Testis (tissue), 2 donors: ENCODE measurements at regions not wholly inside any gene's neighbourhood (a gene's known extent, or its start where the extent isn't known, plus 50 kb on each side); places are given as distances from the start of the nearest gene placed in this dataset.

Source experiments
- DNase-seq: peaks from one replicate; pipeline ENCODE4 v3.0.0-alpha.2; 2019
- H3K27ac ChIP-seq, 2 donors: fragments of 200-600 bp; sonication (generic); one replicate each; pipeline ENCODE4 v1.5.1; 2019
- H3K27me3 ChIP-seq: fragments of 200-600 bp; sonication (generic); one replicate; pipeline ENCODE4 v1.5.1; 2019
- H3K36me3 ChIP-seq: fragments of 200-600 bp; sonication (generic); one replicate; pipeline ENCODE4 v1.5.1; 2017; ENCODE audit warnings: low read depth; ENCODE audit errors: missing control alignments
- H3K4me1 ChIP-seq: fragments of 200-600 bp; sonication (generic); one replicate; pipeline ENCODE4 v1.5.1; 2019
- H3K4me3 ChIP-seq, 2 donors: fragments of 200-600 bp; sonication (generic); one replicate each; pipeline ENCODE4 v1.5.1; 2017 to 2019
- H3K9me3 ChIP-seq: fragments of 200-600 bp; sonication (generic); one replicate; pipeline ENCODE4 v1.5.1; 2017
- POLR2A ChIP-seq: fragments of 450-650 bp; IDR thresholded peaks from one replicate; pipeline ENCODE4 v1.6.1; 2017; ENCODE audit warnings: antibody characterized with exemption, mild to moderate bottlenecking, moderate library complexity
- WGBS, 2 donors: methylation state at CpG; one replicate each; pipeline ENCODE4 v1.1.5; 2018; 5-methylcytosine and 5-hydroxymethylcytosine counted together
- intact Hi-C: fragments of 100-400 bp; cut with DNase I; formaldehyde crosslinking; loops from one replicate; pipeline ENCODE4 v1.15.1; 2023; ENCODE audit warnings: low total_unique reads
- TF ChIP-seq, protein P1 (sequence below), 3 experiments: fragments of 450-650 bp in 2 of 3; fragments of 200-600 bp in 1 of 3; sonication (generic) in 1 of 3; IDR thresholded peaks; one replicate each; pipeline ENCODE4 v1.5.1; 2016 to 2019; ENCODE audit warnings: antibody characterized with exemption in 3 of 3, mild to moderate bottlenecking in 2 of 3, moderate library complexity in 1 of 3

DNA sequence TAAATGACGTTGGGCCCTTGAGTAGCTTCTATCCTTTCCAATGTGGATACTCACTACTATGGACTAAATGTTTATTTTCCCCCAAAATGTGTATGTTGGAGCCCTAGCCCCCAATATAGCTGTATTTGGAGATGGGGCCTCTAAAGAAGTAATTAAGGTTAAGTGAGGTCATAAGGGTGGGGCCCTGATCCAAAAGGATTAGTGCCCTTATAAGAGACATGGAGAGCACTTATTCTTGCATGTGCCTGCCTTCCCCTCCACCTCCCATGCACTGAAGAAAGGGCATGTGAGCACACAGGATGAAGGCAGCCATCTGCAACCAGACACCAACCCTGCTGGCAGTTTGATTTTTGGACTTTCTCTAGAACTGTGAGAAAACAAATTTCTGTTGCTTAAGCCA, 115.7 kb upstream of the MED13 start:
- Histone ChIP-seq H3K27ac (no peak overlapping the region), H3K4me3 (no peak overlapping the region), H3K36me3 (no peaks in the 10 kb centered on the region), H3K27me3 (no peaks in the 10 kb centered on the region), H3K4me1 (no peaks in the 10 kb centered on the region), H3K9me3 (no peaks in the 10 kb centered on the region)
- 100% methylated on average over 1 of the region's 1 CpG for WGBS, 2 donors
- TF ChIP-seq, protein P1, sequence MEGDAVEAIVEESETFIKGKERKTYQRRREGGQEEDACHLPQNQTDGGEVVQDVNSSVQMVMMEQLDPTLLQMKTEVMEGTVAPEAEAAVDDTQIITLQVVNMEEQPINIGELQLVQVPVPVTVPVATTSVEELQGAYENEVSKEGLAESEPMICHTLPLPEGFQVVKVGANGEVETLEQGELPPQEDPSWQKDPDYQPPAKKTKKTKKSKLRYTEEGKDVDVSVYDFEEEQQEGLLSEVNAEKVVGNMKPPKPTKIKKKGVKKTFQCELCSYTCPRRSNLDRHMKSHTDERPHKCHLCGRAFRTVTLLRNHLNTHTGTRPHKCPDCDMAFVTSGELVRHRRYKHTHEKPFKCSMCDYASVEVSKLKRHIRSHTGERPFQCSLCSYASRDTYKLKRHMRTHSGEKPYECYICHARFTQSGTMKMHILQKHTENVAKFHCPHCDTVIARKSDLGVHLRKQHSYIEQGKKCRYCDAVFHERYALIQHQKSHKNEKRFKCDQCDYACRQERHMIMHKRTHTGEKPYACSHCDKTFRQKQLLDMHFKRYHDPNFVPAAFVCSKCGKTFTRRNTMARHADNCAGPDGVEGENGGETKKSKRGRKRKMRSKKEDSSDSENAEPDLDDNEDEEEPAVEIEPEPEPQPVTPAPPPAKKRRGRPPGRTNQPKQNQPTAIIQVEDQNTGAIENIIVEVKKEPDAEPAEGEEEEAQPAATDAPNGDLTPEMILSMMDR (IDR thresholded peaks at IDR 0.05), result no peak
- TF ChIP-seq POLR2A, result no peak
- intact Hi-C loops, result no loop called here
- no peak for DNase-seq

DNA sequence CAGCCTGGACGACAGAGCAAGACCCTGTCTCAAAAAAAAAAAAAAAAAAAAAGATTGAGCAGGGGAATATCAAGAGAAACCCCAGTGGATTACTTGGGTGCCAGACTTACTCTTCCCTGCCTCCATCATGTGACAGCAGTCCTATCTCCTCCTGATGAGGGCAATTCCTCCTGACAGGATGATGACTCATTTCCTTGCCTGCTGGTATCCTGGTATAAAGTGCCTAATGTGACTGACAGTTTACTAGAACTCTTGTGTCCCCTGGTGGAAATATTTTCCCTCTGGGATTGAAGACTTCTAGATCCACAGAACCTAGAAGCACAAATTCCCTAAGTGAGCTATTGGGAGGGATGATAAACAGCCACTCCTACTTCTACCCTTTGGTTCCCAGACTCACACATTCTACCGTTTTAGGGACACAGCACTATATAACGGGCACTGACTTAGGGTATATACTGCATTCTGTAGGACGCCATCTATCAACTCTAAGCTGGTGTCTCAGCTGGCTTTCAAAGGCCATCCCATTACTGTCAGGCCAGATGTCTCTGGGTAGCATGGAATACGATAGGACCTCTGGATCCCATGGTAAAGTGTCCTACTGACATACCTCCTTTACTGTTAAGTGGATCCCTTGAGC, 114.6 kb upstream of the MED13 start:
- H3K9me3 ChIP-seq, result no peaks in the 10 kb centered on the region
- H3K27ac ChIP-seq, result no peak overlapping the region
- no peak for TF ChIP-seq POLR2A
- H3K4me3 ChIP-seq, result no peak overlapping the region
- intact Hi-C loops, result no loop called here
- no peak for DNase-seq
- no peaks in the 10 kb centered on the region for H3K27me3 ChIP-seq
- WGBS, 2 donors, result 89 to 92% methylated on average over 5 of the region's 5 CpGs
- no peaks in the 10 kb centered on the region for H3K4me1 ChIP-seq
- no peaks in the 10 kb centered on the region for H3K36me3 ChIP-seq

DNA sequence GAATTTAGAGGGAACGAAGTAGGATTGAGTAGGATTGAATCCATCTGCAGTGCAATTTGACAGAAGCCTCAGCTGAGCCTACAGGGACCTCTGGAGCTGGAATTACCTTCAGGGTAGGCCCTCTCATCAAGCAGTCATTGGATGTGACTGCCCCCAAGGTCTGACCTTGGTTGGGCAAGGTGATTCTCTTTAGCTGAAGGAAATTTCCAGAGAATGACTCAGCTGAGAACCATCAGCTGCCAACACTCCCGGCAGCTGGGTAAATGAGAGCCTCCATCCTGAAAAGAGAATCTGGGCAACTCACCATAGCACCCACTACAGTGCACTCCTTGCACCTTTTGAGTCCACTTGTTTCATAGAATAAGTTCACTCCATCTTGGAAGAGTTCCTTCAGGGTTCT, 113.5 kb upstream of the MED13 start:
- intact Hi-C loops, result no loop called here
- Histone ChIP-seq H3K4me1 (no peaks in the 10 kb centered on the region), H3K36me3 (no peaks in the 10 kb centered on the region), H3K4me3 (no peak overlapping the region), H3K27ac (no peak overlapping the region), H3K27me3 (no peaks in the 10 kb centered on the region), H3K9me3 (no peaks in the 10 kb centered on the region)
- 83 to 90% methylated on average over 2 of the region's 2 CpGs for WGBS, 2 donors
- no peak for DNase-seq
- TF ChIP-seq, protein P1 (IDR thresholded peaks at IDR 0.05), result no peak
- TF ChIP-seq POLR2A, result no peak

DNA sequence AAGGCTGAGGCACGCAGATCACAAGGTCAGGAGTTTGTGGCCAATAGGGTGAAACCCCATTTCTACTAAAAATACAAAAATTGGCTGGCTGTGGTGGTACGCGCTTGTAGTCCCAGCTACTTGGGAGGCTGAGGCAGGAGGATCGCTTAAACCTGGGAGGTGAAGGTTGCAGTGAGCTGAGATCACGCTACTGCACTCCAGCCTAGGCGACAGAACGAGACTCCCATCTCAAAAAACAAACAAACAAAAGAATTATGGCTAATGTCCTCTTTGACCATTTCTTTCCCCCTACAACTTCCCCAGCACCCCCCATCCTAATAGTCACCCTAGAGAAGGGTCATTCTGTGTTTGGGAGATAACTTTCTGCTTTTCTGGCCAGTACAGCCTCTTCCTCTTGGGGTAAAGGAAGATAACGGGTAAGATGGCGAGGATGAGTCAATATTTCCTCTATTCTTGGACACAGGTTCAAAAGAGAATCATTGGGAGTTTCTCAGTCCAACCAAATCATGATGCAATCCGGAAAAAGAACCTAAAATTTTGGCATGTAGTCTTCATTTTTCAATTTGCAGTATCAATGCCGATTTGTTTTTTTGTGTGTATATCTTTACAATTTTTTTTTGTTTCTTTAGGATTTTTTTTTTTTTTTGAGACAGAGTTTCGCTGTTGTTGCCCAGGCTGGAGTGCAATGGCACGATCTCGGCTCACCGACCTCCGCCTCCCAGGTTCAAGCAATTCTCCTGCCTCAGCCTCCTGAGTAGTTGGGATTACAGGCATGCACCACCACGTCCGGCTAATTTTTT, 107.6 kb upstream of the MED13 start:
- WGBS, 2 donors, result 86 to 90% methylated on average over 18 of the region's 18 CpGs
- DNase-seq, result no peak
- TF ChIP-seq, protein P1 (IDR thresholded peaks at IDR 0.05), result no peak
- TF ChIP-seq POLR2A, result no peak

DNA sequence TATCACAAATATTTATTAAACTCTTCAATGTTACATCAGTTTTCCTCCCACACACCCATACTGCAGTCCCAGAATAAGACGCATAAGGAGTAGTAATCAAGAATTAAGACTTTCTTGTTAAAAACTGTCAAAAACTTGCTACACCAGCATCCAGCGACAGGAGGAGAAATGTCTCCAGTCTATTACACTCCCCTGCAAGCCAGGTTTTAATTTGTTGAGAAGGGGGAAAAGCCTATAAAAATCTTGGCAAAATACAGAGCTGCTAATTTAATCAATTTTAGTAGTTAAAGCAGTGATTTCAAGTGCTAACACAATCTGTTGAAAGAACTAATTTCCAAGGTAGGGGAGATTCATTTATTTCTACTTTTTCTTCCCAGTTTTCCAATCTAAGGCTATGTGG, 102.0 kb upstream of the MED13 start:
- no peak overlapping the region for H3K27ac ChIP-seq
- TF ChIP-seq, protein P1 (IDR thresholded peaks at IDR 0.05), result no peak
- TF ChIP-seq POLR2A, result no peak
- no peaks in the 10 kb centered on the region for H3K9me3 ChIP-seq
- no peaks in the 10 kb centered on the region for H3K36me3 ChIP-seq
- DNase-seq, result no peak
- WGBS, 2 donors, result 50 to 56% methylated on average over 2 of the region's 2 CpGs
- intact Hi-C loops, result no loop called here
- no peaks in the 10 kb centered on the region for H3K4me1 ChIP-seq
- H3K4me3 ChIP-seq, result no peak overlapping the region
- no peaks in the 10 kb centered on the region for H3K27me3 ChIP-seq

More for the DNA sequence above, 107.6 kb upstream of the MED13 start:
- intact Hi-C loops, result no loop called here
- H3K36me3 ChIP-seq, result no peaks in the 10 kb centered on the region
- no peaks in the 10 kb centered on the region for H3K9me3 ChIP-seq
- H3K27me3 ChIP-seq, result no peaks in the 10 kb centered on the region
- no peak overlapping the region for H3K27ac ChIP-seq
- H3K4me1 ChIP-seq, result no peaks in the 10 kb centered on the region
- H3K4me3 ChIP-seq, result no peak overlapping the region
